C4-2B (cell line): ENCODE measurements at regions not wholly inside any gene's neighbourhood (a gene's known extent, or its start where the extent isn't known, plus 50 kb on each side); places are given as distances from the start of the nearest gene placed in this dataset.
"Not testable (repeated sequence)": the region's sequence is repeated elsewhere in the genome, so short reads cannot be mapped to it uniquely, and the experiment has no call there.

Experiments
- H3K27ac ChIP-seq: fragments of 450-650 bp; 2 replicates; pipeline ENCODE4 v1.5.1; 2017
- ZFX ChIP-seq: fragments of 450-650 bp; IDR thresholded peaks from 2 replicates; pipeline ENCODE4 v1.6.1; 2017
- TF ChIP-seq, protein P1 (sequence below): fragments of 450-650 bp; conservative IDR thresholded peaks from 2 replicates; pipeline ENCODE4 v1.5.1; 2017; ENCODE audit warnings: mild to moderate bottlenecking

DNA sequence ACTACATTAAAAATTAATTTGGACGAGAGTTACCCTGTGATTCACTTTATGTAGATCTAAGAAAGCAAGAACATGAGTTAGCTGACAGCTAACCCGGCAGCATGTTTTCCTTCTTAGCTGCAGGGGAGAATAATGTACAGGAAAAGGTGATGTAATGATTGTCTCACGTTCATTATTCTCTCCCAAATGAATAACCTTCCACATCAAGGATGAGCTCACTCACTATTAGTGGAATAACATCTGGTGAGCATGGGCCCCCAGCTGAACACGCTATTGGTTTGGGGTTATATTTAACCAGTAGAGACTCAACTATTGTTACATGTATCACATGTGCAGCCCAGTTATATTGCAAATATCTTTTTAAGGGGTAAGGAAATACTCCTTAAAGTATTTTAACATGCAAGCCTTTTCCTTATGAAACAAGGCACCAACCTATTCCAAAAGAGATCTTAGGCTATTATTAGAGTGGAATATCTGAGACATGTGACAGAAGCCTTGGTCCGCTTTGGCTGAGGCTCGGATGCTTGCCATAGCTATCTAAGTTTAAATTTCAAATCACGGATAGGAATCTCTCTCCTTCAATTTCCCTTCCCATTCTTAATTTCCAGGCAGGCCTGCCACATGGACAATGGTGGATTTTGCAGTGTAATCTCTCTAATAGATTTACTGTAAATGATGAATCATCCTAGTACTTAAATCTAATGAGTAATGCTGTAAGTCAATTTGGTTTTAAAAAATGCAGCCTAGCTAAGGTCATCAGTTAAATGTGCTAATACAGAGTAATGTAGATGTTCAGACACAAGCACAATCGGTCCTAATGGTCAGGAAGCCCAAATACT, 99.0 kb upstream of the OTUD4 start:
- no peak for TF ChIP-seq ZFX
- TF ChIP-seq, protein P1, sequence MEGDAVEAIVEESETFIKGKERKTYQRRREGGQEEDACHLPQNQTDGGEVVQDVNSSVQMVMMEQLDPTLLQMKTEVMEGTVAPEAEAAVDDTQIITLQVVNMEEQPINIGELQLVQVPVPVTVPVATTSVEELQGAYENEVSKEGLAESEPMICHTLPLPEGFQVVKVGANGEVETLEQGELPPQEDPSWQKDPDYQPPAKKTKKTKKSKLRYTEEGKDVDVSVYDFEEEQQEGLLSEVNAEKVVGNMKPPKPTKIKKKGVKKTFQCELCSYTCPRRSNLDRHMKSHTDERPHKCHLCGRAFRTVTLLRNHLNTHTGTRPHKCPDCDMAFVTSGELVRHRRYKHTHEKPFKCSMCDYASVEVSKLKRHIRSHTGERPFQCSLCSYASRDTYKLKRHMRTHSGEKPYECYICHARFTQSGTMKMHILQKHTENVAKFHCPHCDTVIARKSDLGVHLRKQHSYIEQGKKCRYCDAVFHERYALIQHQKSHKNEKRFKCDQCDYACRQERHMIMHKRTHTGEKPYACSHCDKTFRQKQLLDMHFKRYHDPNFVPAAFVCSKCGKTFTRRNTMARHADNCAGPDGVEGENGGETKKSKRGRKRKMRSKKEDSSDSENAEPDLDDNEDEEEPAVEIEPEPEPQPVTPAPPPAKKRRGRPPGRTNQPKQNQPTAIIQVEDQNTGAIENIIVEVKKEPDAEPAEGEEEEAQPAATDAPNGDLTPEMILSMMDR: no peak
- H3K27ac ChIP-seq: no peak overlapping the region

DNA sequence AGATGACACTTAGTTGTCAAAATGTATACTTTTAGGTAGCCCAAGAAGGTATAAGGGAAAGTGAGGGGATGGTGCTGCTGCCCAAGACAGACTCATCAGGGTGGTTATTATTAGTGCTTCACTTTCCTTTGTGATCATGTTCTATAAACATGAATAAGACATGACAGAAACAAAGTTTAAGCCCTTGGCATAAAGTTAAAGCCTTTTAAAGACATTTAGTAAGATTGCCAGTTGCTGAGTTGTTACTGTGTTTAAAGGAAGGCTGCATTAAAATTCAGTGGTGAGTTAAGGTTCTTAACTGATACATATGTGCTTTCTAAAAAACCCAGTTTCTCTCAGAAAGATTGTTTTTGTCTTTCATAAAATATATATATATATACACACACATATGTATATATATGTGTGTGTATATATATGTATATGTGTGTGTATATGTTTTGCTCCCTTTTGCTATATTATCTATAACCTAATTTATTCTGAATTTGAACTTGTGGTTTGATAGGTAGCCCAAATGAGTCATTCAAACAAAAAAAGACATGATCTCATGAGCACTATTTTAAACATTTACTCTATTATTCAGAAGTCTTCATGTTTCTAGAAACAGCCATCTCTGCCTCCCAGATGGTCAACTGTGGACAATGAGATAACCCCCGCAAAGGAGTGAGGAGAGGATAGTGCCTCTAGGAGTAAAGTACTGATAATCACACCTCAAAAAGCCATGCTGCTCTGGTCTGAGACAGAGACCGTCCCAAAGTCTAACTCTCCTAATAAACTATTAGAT, 98.1 kb upstream of the OTUD4 start:
- no peak for TF ChIP-seq ZFX
- TF ChIP-seq, protein P1: no peak
- H3K27ac ChIP-seq: no peak overlapping the region

DNA sequence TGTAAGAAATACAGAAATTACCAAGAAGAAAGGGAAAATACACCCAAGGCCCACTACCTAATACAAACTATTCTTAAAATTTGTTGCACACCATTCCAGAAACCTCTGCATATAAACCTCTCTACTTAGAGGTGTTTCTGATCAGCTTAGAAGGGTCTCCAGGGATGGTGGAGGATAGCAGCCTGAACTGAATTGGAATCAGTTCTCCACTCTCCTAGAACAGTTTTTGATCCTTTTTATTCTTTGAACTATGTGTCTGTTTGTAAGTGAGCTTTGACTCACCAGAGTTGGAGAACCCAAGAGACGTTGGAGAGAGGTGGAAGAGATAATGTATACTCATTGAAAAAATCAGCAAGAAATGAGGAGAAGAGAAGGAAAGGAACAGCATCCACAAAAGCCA, 96.6 kb upstream of the OTUD4 start:
- no peak overlapping the region for H3K27ac ChIP-seq
- TF ChIP-seq ZFX: no peak
- TF ChIP-seq, protein P1: no peak

DNA sequence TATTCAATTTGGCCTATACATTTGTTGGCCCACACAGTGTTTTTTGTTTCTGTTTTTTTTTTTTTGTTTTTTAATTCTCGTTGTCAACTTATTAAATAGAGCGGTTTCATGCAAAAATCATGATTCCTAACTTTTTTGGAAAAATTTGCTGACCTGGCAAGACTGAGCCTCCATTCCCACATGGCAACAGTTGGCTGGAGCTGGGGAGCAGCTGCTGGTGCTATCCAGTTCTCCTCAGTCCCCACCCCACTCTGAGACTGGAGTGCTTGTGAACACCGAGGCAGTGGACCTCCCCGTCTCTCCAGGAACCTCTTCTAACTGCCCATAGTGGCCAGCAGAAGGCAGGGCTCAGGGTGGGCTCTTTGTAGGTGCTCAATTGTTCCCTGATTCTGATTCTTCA, 95.7 kb upstream of the OTUD4 start:
- no peak overlapping the region for H3K27ac ChIP-seq
- TF ChIP-seq, protein P1: no peak
- no peak for TF ChIP-seq ZFX

DNA sequence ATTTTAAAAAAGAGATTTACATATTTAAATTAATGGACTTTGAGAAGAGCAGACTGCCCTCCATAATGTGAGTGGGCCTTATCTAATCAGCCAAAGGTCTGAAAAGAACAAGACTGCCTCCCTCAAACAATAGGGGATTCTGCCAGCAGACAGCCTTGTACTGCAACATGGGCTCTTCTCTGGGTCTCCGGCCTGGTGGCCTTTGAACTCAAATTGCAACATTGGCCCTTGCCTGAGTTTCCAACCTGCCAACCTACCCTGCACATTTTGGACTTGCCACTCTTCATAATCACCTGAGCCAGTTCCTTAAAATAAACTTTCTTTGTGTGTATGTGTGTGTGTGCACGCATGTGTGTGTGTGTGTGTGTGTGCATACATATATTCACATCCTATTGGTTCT, 90.8 kb upstream of the OTUD4 start:
- no peak overlapping the region for H3K27ac ChIP-seq
- TF ChIP-seq, protein P1: no peak
- TF ChIP-seq ZFX: no peak

DNA sequence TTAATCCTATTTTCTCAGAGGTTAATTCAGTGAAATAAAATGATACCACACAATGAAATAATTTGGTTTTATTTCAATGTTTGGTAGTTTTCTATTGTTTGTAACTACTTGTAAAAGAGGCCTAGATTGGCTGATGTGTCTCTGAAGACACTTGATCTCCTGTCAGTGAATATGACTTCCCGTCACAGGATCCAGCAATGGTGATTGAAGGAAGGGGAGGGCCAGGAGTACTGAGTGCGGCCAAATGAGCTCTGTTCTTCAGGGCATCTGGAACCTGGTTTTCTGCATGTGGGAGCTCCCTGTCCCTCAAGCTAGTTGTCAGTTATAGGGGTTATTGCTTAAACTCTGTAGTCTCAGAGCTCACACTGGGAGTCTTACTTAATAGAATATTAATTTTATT, 86.5 kb upstream of the OTUD4 start:
- H3K27ac ChIP-seq: no peak overlapping the region
- TF ChIP-seq, protein P1: no peak

DNA sequence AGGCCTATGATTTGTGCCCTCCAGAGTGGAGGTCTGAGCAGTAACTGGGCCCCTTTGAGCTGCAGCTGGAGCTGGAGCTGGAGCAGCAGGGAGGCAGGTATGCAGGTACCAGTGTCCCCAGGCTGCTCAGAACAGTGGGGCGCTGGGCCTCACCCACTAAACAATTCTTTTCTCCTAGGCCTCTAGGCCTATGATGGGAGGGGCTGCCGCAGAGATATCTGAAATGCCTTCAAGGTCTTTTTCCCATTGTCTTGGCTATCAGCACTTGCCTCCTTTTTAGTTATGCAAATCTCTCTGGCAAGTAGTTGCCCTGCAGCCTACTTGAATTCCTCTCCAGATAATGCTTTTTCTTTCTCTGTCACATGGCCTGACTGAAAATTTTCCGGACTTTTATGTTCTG, 79.7 kb upstream of the OTUD4 start:
- TF ChIP-seq ZFX: no peak
- TF ChIP-seq, protein P1: no peak
- H3K27ac ChIP-seq: no peak overlapping the region

DNA sequence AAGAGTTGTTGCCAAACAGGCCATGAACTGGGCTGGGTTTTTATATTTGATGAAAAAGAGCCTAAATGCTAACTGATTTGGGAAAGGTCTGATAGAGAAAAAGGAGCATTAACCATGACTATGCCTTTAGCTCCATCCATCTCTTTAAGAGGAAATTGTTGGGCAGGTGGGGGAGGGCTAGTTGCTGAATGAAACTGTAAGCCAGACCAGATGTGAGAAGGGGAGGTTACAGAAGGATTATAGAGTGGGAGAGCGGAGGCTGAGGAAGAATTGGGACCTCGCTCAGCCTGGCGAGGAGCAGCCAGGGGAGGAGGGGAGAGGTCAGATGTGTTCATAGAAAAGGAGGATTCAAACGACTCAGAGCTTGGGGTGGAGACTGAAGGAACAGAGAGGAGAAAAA, 74.9 kb upstream of the OTUD4 start:
- H3K27ac ChIP-seq: not testable (repeated sequence)
